IMR-90 (cell line): ENCODE measurements at regions not wholly inside any gene's neighbourhood (a gene's known extent, or its start where the extent isn't known, plus 50 kb on each side); places are given as distances from the start of the nearest gene placed in this dataset.

ENCODE experiments used
- ATAC-seq: fragments of 200-7000 bp; cut with Tn5 transposase; 2 replicates; pipeline ENCODE4 v1.9.1; 2020; ENCODE audit warnings: low read depth, mild to moderate bottlenecking, moderate library complexity
- BruUV-seq: library from RNA; stranded (reverse); fragments of 400-500 nt; replicated peaks from 2 replicates; lab custom pipeline; 2021; lab: Mats Ljungman, UMichigan
- CTCF ChIA-PET: fragments of 300-600 bp; formaldehyde crosslinking; extraction: SDS; loops from one replicate; lab custom pipeline; 2021; ENCODE audit warnings: antibody characterized with exemption; lab: Yijun Ruan, JAX
- POLR2A ChIA-PET: fragments of 300-600 bp; sonication (Branson Sonifier 250); formaldehyde crosslinking; loops from one replicate; lab custom pipeline; 2022; ENCODE audit warnings: antibody characterized with exemption; ENCODE audit not compliant: unreplicated experiment; lab: Charles Lee
- DNase-seq: peaks from one replicate; pipeline ENCODE4 v3.0.0; 2013
- H2AFZ ChIP-seq: replicated peaks from 2 replicates; pipeline ENCODE3; 2013; ENCODE audit warnings: low read length, mild to moderate bottlenecking; ENCODE audit not compliant: poor library complexity
- H2AK5ac ChIP-seq: 2 replicates; pipeline ENCODE4 v1.6.1; 2013; ENCODE audit warnings: low read depth, low read length, inconsistent platforms
- H2AK9ac ChIP-seq: replicated peaks from 2 replicates; pipeline ENCODE3; 2013; ENCODE audit warnings: mild to moderate bottlenecking, low read depth, low read length, moderate library complexity; ENCODE audit not compliant: poor library complexity
- H2BK120ac ChIP-seq: 2 replicates; pipeline ENCODE4 v1.6.1; 2013; ENCODE audit warnings: low read depth, low read length, inconsistent platforms
- H2BK15ac ChIP-seq: 3 replicates; pipeline ENCODE4 v1.6.1; 2013; ENCODE audit warnings: low read depth, low read length, inconsistent platforms
- H2BK20ac ChIP-seq: 2 replicates; pipeline ENCODE4 v1.6.1; 2013; ENCODE audit warnings: low read depth, mild to moderate bottlenecking, inconsistent platforms, low read length, moderate library complexity
- H2BK5ac ChIP-seq: 2 replicates; pipeline ENCODE4 v1.6.1; 2013; ENCODE audit warnings: mild to moderate bottlenecking, low read depth, low read length, inconsistent platforms; ENCODE audit not compliant: poor library complexity, severe bottlenecking
- H3K14ac ChIP-seq: replicated peaks from 2 replicates; pipeline ENCODE4 v1.6.1; 2013; ENCODE audit warnings: low read depth, low read length, inconsistent platforms
- H3K18ac ChIP-seq: 2 replicates; pipeline ENCODE4 v1.6.1; 2013; ENCODE audit warnings: low read depth, low read length, control low read depth
- H3K23ac ChIP-seq: 2 replicates; pipeline ENCODE4 v1.6.1; 2013; ENCODE audit warnings: low read depth, low read length, inconsistent platforms
- H3K27ac ChIP-seq: 2 replicates; pipeline ENCODE4 v1.5.1; 2013; ENCODE audit warnings: mild to moderate bottlenecking, control low read depth, low read length; ENCODE audit not compliant: insufficient read depth
- H3K27me3 ChIP-seq: 2 replicates; pipeline ENCODE4 v1.6.1; 2013; ENCODE audit warnings: low read length; ENCODE audit not compliant: control insufficient read depth, insufficient read depth
- H3K36me3 ChIP-seq: 2 replicates; pipeline ENCODE4 v1.6.1; 2013; ENCODE audit warnings: low read length, mixed read lengths; ENCODE audit not compliant: control insufficient read depth, insufficient read depth
- H3K4ac ChIP-seq: 2 replicates; pipeline ENCODE4 v1.6.1; 2013; ENCODE audit warnings: low read depth, low read length, inconsistent platforms
- H3K4me1 ChIP-seq: 2 replicates; pipeline ENCODE4 v1.6.1; 2013; ENCODE audit warnings: low read length, mixed read lengths; ENCODE audit not compliant: control insufficient read depth, insufficient read depth
- H3K4me2 ChIP-seq: 2 replicates; pipeline ENCODE4 v1.6.1; 2013; ENCODE audit warnings: low read depth, mild to moderate bottlenecking, control low read depth, low read length, moderate library complexity
- H3K4me3 ChIP-seq: 2 replicates; pipeline ENCODE4 v1.5.1; 2013; ENCODE audit warnings: low read depth, mild to moderate bottlenecking, control low read depth, low read length, moderate library complexity; ENCODE audit not compliant: insufficient read depth
- H3K56ac ChIP-seq: 2 replicates; pipeline ENCODE4 v1.6.1; 2013; ENCODE audit warnings: low read length, inconsistent platforms; ENCODE audit not compliant: insufficient read depth; ENCODE audit errors: extremely low read depth
- H3K79me1 ChIP-seq, 2 experiments: 2 replicates each; pipeline ENCODE4 v1.6.1; 2013; ENCODE audit warnings: low read length in 2 of 2, inconsistent platforms in 1 of 2, low read depth in 1 of 2
- H3K9ac ChIP-seq: 2 replicates; pipeline ENCODE4 v1.6.1; 2013; ENCODE audit warnings: low read depth, low read length, control low read depth
- H3K9me1 ChIP-seq: 2 replicates; pipeline ENCODE4 v1.6.1; 2013; ENCODE audit warnings: low read length, inconsistent platforms; ENCODE audit not compliant: insufficient read depth
- H3K9me3 ChIP-seq: 2 replicates; pipeline ENCODE4 v1.6.1; 2013; ENCODE audit warnings: low read length; ENCODE audit not compliant: control insufficient read depth, insufficient read depth
- H4K20me1 ChIP-seq: 2 replicates; pipeline ENCODE4 v1.6.1; 2013; ENCODE audit warnings: low read length, inconsistent platforms; ENCODE audit not compliant: insufficient read depth
- H4K5ac ChIP-seq: 2 replicates; pipeline ENCODE4 v1.6.1; 2013; ENCODE audit warnings: mild to moderate bottlenecking, low read depth, low read length, control low read depth
- H4K8ac ChIP-seq, 2 experiments: 2 replicates each; pipeline ENCODE4 v1.6.1; 2013; ENCODE audit warnings: low read depth in 2 of 2, low read length in 2 of 2, control low read depth in 1 of 2, inconsistent platforms in 1 of 2
- H4K91ac ChIP-seq: 2 replicates; pipeline ENCODE4 v1.6.1; 2013; ENCODE audit warnings: low read depth, low read length, inconsistent platforms; ENCODE audit not compliant: insufficient read depth
- CEBPB ChIP-seq: IDR thresholded peaks from 2 replicates; pipeline ENCODE4 v1.6.1; 2012; ENCODE audit warnings: low read depth, low read length, improper control_type of control experiment
- CHD1 ChIP-seq: IDR thresholded peaks from 2 replicates; pipeline ENCODE4 v1.6.1; 2012; ENCODE audit warnings: low read depth, low read length, improper control_type of control experiment
- FOS ChIP-seq: fragments of 150-350 bp; IDR thresholded peaks from 2 replicates; pipeline ENCODE4 v1.6.1; 2016; ENCODE audit warnings: low read depth, low read length
- MXI1 ChIP-seq: IDR thresholded peaks from 2 replicates; pipeline ENCODE4 v1.6.1; 2012; ENCODE audit warnings: low read depth, mild to moderate bottlenecking, low read length, moderate library complexity, borderline replicate concordance
- POLR2A ChIP-seq: IDR thresholded peaks from 2 replicates; pipeline ENCODE4 v1.6.1; 2012; ENCODE audit warnings: mild to moderate bottlenecking, low read depth, low read length
- RAD21 ChIP-seq: IDR thresholded peaks from 2 replicates; pipeline ENCODE4 v1.6.1; 2012; ENCODE audit warnings: low read length, improper control_type of control experiment
- RCOR1 ChIP-seq: IDR thresholded peaks from 2 replicates; pipeline ENCODE4 v1.6.1; 2012; ENCODE audit warnings: mild to moderate bottlenecking, low read length, improper control_type of control experiment; ENCODE audit not compliant: insufficient replicate concordance
- SMC3 ChIP-seq: fragments of 150-350 bp; IDR thresholded peaks from 2 replicates; pipeline ENCODE4 v1.6.1; 2016; ENCODE audit warnings: low read depth, mild to moderate bottlenecking, antibody characterized with exemption, low read length, moderate library complexity
- WGBS, 2 experiments: methylation state at CpG; one replicate each; pipeline versions ENCODE4 v1.1.5 to v1.1.7; 2013; ENCODE audit warnings: missing lambda C conversion rate in 2 of 2; ENCODE audit not compliant: insufficient read length in 1 of 2; ENCODE audit errors: extremely low coverage in 2 of 2; 5-methylcytosine and 5-hydroxymethylcytosine counted together
- dilution Hi-C: fragments of 300-500 bp; cut with HindIII; formaldehyde crosslinking; loops from one replicate; pipeline ENCODE4 v1.14.3; 2018; ENCODE audit warnings: low sequenced_read_pairs; ENCODE audit not compliant: unreplicated experiment
- in situ Hi-C: fragments of 300-500 bp; cut with MboI; formaldehyde crosslinking; loops from 3 replicates; pipeline ENCODE4 v1.14.3; 2019; ENCODE audit warnings: low sequenced_read_pairs, inconsistent platforms, mixed read lengths
- intact Hi-C: fragments of 100-400 bp; cut with micrococcal nuclease; formaldehyde crosslinking; loops from 2 replicates; pipeline ENCODE4 v1.10.0; 2022
- TF ChIP-seq, protein P1 (sequence below): fragments of 150-350 bp; IDR thresholded peaks from 2 replicates; pipeline ENCODE4 v1.6.1; 2017; ENCODE audit warnings: mild to moderate bottlenecking, antibody characterized with exemption, low read length, low read depth
- TF ChIP-seq, protein P2 (sequence below): conservative IDR thresholded peaks from 2 replicates; pipeline ENCODE4 v1.5.1; 2012; ENCODE audit warnings: mild to moderate bottlenecking, low read depth, low read length, improper control_type of control experiment
- TF ChIP-seq, protein P3 (sequence below): fragments of 150-350 bp; IDR thresholded peaks from 2 replicates; pipeline ENCODE4 v1.6.1; 2016; ENCODE audit warnings: low read depth, mild to moderate bottlenecking, low read length, moderate library complexity, borderline replicate concordance

DNA sequence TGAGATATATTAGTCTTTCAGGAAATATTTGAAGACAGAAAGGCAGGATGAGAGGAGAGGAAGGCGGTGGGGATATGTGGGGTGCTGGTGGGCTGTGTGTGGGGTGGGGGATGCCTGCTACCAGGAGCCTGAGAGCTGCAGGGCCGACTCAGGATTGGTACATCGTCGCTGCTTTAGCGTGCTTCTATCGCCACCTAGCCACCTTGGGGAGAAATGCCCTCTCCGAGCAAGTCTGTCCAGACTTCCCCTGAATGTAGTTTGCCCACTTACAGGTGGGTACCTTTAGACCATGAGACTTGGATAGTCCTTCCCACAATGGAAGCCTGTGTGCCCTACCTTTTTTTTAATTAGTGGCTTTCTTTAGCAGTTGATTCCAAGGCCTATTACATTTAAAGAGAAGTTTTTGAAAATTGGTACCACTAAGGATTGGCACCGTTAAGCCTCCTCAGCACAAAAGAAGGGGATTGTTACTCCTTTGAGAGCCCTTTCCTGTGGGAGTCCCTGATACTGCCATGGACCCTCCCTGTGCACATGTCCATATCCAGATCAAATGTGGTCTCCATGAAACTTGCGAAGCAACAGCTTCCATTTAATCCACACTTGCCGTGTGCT, 114.1 kb upstream of the NDUFV2 start:
- H3K4me2 ChIP-seq, result no peak overlapping the region
- H3K36me3 ChIP-seq, result no peaks in the 10 kb centered on the region
- peak overlapping the region; percentile 73 for H2BK20ac ChIP-seq
- no peak overlapping the region for H3K9ac ChIP-seq
- in situ Hi-C loops, result loop anchor here (5.0 kb wide), 1 partner anchor 331 kb away; no protein-coding TSS in a partner anchor
- TF ChIP-seq CEBPB (peak; percentile 61), FOS (no peak), SMC3 (peak; percentile 92), CHD1 (0 out of 2 replicates have a peak, but pooled peaks have one; percentile 75), RCOR1 (no peak), RAD21 (peak; percentile 98), MXI1 (no peak), POLR2A (peak; percentile 42; the same call in 1 of the 2 replicates)
- TF ChIP-seq, protein P1, sequence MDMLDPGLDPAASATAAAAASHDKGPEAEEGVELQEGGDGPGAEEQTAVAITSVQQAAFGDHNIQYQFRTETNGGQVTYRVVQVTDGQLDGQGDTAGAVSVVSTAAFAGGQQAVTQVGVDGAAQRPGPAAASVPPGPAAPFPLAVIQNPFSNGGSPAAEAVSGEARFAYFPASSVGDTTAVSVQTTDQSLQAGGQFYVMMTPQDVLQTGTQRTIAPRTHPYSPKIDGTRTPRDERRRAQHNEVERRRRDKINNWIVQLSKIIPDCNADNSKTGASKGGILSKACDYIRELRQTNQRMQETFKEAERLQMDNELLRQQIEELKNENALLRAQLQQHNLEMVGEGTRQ, result no peak
- TF ChIP-seq, protein P2, sequence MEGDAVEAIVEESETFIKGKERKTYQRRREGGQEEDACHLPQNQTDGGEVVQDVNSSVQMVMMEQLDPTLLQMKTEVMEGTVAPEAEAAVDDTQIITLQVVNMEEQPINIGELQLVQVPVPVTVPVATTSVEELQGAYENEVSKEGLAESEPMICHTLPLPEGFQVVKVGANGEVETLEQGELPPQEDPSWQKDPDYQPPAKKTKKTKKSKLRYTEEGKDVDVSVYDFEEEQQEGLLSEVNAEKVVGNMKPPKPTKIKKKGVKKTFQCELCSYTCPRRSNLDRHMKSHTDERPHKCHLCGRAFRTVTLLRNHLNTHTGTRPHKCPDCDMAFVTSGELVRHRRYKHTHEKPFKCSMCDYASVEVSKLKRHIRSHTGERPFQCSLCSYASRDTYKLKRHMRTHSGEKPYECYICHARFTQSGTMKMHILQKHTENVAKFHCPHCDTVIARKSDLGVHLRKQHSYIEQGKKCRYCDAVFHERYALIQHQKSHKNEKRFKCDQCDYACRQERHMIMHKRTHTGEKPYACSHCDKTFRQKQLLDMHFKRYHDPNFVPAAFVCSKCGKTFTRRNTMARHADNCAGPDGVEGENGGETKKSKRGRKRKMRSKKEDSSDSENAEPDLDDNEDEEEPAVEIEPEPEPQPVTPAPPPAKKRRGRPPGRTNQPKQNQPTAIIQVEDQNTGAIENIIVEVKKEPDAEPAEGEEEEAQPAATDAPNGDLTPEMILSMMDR, result peak; percentile 89
- TF ChIP-seq, protein P3, sequence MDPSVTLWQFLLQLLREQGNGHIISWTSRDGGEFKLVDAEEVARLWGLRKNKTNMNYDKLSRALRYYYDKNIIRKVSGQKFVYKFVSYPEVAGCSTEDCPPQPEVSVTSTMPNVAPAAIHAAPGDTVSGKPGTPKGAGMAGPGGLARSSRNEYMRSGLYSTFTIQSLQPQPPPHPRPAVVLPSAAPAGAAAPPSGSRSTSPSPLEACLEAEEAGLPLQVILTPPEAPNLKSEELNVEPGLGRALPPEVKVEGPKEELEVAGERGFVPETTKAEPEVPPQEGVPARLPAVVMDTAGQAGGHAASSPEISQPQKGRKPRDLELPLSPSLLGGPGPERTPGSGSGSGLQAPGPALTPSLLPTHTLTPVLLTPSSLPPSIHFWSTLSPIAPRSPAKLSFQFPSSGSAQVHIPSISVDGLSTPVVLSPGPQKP, result no peak
- no peaks in the 10 kb centered on the region for H3K9me1 ChIP-seq
- H2BK120ac ChIP-seq, result peak overlapping the region; percentile 70
- ATAC-seq (peak; percentile 86), DNase-seq (peak; percentile 69)
- H2AK5ac ChIP-seq, result peak overlapping the region; percentile 82; the same call in 1 of the 2 replicates
- H3K79me1 ChIP-seq, result no peaks in the 10 kb centered on the region
- no peak overlapping the region for H3K18ac ChIP-seq
- H3K27me3 ChIP-seq, result no peaks in the 10 kb centered on the region
- H2BK15ac ChIP-seq, result peak overlapping the region; percentile 1; the same call in 1 of the 3 replicates
- dilution Hi-C loops, result loop anchor here (25.0 kb wide), 1 partner anchor 301 kb away; no protein-coding TSS in a partner anchor
- CTCF ChIA-PET, result interaction anchor here (0.6 to 2.2 kb wide), 15 partner anchors 10 to 509 kb away, joined by 3 to 19 read pairs (median 3); no protein-coding TSS in a partner anchor
- peak overlapping the region; percentile 70 for H3K4ac ChIP-seq
- no peak overlapping the region for H2BK5ac ChIP-seq
- 0% methylated on average over 6 of the region's 10 CpGs; no CpG with 5 or more reads in 1 of the 2 experiments for WGBS, 2 experiments
- peak overlapping the region; percentile 10 for H2AK9ac ChIP-seq
- H4K91ac ChIP-seq, result no peak overlapping the region
- no peak overlapping the region for H3K14ac ChIP-seq
- H3K4me1 ChIP-seq, result peaks cover 14% of the 10 kb centered on the region
- no peak overlapping the region for H2AFZ ChIP-seq
- no peak overlapping the region for H3K4me3 ChIP-seq
- no peak overlapping the region for H3K27ac ChIP-seq
- H4K20me1 ChIP-seq, result no peaks in the 10 kb centered on the region
- POLR2A ChIA-PET, result interaction anchor here (0.6 kb wide), 1 partner anchor 148 kb away, joined by 3 read pairs; no protein-coding TSS in a partner anchor
- intact Hi-C loops, result loop anchor here (1.0 to 5.0 kb wide), 5 partner anchors 187 to 510 kb away; no protein-coding TSS in a partner anchor
- no TSS peak for BruUV-seq
- no peaks in the 10 kb centered on the region for H3K9me3 ChIP-seq
- no peak overlapping the region for H4K5ac ChIP-seq
- no peak overlapping the region for H3K23ac ChIP-seq
- H4K8ac ChIP-seq, result no peak overlapping the region
- H3K56ac ChIP-seq, result no peak overlapping the region
